ENCODE measurements at regions not wholly inside any gene's neighbourhood (a gene's known extent, or its start where the extent isn't known, plus 50 kb on each side); places are given as distances from the start of the nearest gene placed in this dataset.

DNA sequence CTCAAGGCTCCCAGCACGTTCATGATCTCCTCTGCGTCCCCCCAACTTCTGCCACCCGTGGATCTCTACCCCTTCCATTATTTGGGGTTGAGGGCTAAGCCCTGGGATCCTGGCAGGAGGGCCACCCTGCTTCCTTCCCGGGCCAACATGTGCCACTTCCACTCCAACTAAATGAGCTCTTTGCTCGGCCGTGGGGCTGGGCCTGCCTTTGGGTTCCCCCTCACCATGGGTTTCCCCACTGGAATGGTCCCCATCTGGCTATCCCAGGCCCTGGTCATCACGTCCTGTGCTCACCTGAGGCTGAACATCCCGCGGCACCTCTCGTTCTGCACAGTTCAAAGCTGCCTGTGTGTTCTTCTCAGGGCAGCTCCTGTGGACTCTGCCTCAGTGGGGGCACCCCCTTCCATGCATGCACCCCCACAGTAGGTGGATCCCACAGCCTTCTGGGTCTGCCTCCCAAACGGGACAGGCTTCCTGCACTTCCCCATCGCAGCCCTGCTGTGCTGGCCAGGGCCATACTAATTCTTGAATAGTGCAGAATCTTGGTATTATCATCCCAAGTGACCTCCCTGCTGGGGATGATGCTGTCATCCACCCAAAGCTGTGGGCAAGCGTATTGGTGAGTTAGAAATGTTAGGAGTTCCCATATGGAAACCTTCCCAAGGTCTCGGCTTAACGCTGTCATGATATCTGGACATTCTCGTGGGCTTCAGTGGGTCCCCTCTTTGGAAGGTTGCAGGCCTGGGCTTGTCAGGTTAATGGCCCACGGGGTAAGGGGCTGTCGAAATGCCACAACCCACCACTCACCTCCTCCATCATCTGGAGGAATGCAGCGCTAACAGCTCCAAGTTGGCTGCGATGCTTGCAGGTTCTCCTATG lies 150.5 kb upstream of the TWIST2 start:
- TF ChIP-seq SUZ12 (IDR thresholded peaks at IDR 0.05; ENCODE audit: extremely low read depth, insufficient read depth, insufficient read length): no peak
- no peak for TF ChIP-seq YY1 (IDR thresholded peaks at IDR 0.05; ENCODE audit: insufficient read depth, insufficient read length)
- no peak for TF ChIP-seq ZNF274 (IDR thresholded peaks at IDR 0.05; ENCODE audit: low read depth, low read length)

All from NT2/D1 (cell line).